ENCODE measurements at regions not wholly inside any gene's neighbourhood (a gene's known extent, or its start where the extent isn't known, plus 50 kb on each side); places are given as distances from the start of the nearest gene placed in this dataset.

DNA sequence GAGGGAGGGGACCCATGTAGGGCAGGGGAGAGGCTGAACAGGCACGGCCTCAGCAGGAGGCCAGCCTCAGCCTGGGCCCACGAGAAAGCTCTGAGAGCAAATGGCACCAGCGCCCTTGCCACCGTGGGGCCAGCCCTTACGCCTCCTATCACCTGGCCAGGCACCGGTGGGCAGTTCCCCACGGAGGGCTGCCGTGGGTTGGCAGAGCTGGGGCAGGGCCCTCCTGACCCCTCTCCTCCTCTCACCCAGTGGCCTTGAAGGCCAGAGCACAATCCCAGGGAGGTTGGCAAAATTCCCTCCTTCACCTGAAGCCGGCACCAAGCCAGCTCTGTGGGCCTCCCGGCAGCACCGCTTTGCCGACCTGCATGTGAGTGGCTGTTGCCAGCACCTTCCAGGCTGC is 53.1 kb upstream of the ENPP7 start:
- H3K4me1 ChIP-seq: no peaks in the 10 kb centered on the region
- H3K27ac ChIP-seq: no peak overlapping the region
- no peak for DNase-seq
- peaks cover 0 to 39% (median 9%) of the 10 kb centered on the region in 9 donors for H3K27me3 ChIP-seq
- no peaks in the 10 kb centered on the region for H3K36me3 ChIP-seq
- intact Hi-C loops (cut with DNase I): no loop called here
- no peak overlapping the region for H3K4me3 ChIP-seq
- no peak for ATAC-seq
- TF ChIP-seq POLR2A (IDR thresholded peaks at IDR 0.05): no peak
- TF ChIP-seq, protein P1, sequence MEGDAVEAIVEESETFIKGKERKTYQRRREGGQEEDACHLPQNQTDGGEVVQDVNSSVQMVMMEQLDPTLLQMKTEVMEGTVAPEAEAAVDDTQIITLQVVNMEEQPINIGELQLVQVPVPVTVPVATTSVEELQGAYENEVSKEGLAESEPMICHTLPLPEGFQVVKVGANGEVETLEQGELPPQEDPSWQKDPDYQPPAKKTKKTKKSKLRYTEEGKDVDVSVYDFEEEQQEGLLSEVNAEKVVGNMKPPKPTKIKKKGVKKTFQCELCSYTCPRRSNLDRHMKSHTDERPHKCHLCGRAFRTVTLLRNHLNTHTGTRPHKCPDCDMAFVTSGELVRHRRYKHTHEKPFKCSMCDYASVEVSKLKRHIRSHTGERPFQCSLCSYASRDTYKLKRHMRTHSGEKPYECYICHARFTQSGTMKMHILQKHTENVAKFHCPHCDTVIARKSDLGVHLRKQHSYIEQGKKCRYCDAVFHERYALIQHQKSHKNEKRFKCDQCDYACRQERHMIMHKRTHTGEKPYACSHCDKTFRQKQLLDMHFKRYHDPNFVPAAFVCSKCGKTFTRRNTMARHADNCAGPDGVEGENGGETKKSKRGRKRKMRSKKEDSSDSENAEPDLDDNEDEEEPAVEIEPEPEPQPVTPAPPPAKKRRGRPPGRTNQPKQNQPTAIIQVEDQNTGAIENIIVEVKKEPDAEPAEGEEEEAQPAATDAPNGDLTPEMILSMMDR (IDR thresholded peaks at IDR 0.05): no peak
- H3K9me3 ChIP-seq: peaks cover 0 to 19% (median 10%) of the 10 kb centered on the region in 12 donors
- WGBS, 4 donors: 59 to 73% (median 70%) methylated on average over 8 to 12 of the region's 12 CpGs

DNA sequence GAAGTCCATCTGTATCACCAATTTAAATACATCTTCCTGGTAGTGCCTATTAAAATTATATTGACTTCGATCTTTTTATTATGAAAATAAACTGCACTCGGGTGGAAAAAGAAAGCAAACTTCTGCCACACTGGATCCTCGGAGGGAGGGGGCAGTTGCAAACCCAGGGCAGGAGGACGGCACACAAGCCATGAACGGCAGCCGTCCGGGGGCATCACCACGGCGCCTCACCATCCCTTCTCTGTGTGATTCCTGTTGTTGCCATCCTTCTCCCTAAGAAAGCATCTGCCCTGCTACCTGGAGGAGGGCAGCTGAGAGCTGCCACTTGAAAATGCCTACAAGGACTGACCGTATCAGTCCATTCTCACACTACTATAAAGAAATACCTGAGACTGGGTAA is 53.9 kb upstream of the ENPP7 start:
- H3K27ac ChIP-seq: no peak overlapping the region
- H3K4me3 ChIP-seq: no peak overlapping the region
- no peaks in the 10 kb centered on the region for H3K36me3 ChIP-seq
- no peak for ATAC-seq
- intact Hi-C loops (cut with DNase I): no loop called here
- no peak for TF ChIP-seq POLR2A (IDR thresholded peaks at IDR 0.05)
- TF ChIP-seq, protein P1 (IDR thresholded peaks at IDR 0.05): no peak
- 81 to 87% (median 83%) methylated on average over 10 of the region's 10 CpGs for WGBS, 4 donors
- H3K4me1 ChIP-seq: no peaks in the 10 kb centered on the region
- no peak for DNase-seq
- H3K27me3 ChIP-seq: peaks cover 0 to 36% (median 6%) of the 10 kb centered on the region in 9 donors
- peaks cover 0 to 19% (median 10%) of the 10 kb centered on the region in 12 donors for H3K9me3 ChIP-seq

DNA sequence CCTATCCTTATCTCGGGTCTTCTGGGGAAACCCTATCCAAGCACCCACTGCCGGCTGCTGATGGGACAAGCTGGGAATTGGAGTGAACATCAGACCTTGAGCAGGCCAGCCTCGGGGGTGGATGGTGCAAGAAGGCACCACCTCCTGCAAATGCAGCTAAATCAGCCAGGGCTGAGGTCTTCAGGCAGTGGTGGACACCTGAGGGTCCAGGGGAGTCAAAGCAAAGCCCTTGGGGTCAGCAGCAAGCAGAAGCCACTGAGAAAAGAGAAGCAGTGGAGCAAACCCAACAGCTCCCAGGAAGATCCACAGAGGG is 55.4 kb upstream of the ENPP7 start:
- Histone ChIP-seq H3K4me3 (no peak overlapping the region), H3K27me3 (peaks cover 0 to 37% (median 3%) of the 10 kb centered on the region in 9 donors), H3K4me1 (no peaks in the 10 kb centered on the region), H3K27ac (no peak overlapping the region), H3K9me3 (peaks cover 0 to 19% (median 10%) of the 10 kb centered on the region in 12 donors), H3K36me3 (no peaks in the 10 kb centered on the region)
- ATAC-seq (no peak), DNase-seq (no peak)
- TF ChIP-seq, protein P1 (IDR thresholded peaks at IDR 0.05): no peak
- TF ChIP-seq POLR2A (IDR thresholded peaks at IDR 0.05): no peak
- 63 to 82% (median 79%) methylated on average over 1 to 3 of the region's 3 CpGs for WGBS, 4 donors
- intact Hi-C loops (cut with DNase I): no loop called here

DNA sequence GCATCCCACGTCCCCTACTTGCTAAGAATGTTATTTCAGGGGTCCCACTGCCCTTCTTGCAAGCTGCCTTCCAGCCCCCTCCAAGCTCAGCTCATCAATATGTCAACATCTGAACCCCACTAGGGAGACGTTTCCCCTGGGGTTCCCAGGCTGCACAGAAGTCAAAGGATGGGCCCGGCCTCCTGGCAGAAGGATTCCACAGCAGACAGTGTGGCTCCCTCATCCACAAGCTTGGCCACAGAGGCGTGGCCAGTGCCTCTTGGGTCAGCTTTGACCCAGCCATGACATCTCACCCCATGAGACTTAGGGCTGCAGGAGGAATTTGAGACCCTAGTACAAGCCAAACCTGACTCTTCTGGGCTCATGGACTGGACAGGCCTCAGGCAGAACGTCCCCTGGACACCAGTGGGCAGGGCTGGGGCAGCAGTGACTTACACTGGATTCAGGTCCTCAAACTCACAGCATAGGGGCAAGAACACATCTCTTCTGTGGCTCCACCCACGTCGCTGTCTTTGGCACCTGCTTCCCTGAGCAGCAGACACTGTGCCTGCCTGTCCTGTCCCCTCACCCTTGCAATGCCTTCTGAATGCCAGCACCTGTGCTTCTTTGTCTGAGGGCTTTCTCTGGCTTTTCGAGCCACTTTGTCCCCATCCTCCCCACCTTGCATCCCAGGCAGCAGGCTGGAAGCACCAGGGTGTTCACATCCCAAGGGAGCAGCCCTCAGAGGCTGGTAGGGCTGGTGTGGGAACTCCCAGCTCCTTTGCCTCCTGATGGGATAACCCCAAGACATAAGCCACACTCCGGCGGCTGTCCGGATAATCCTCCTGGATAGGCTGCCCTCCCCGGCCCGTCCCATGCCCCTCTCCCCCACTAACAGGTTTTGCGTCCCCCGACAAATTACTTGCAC is 56.0 kb upstream of the ENPP7 start:
- no peak for ATAC-seq
- no peaks in the 10 kb centered on the region for H3K36me3 ChIP-seq
- DNase-seq: no peak
- no peak overlapping the region for H3K27ac ChIP-seq
- H3K4me3 ChIP-seq: no peak overlapping the region
- no peaks in the 10 kb centered on the region for H3K4me1 ChIP-seq
- intact Hi-C loops (cut with DNase I): no loop called here
- TF ChIP-seq, protein P1 (IDR thresholded peaks at IDR 0.05): no peak
- no peak for TF ChIP-seq POLR2A (IDR thresholded peaks at IDR 0.05)
- peaks cover 0 to 37% (median 3%) of the 10 kb centered on the region in 9 donors for H3K27me3 ChIP-seq
- peaks cover 0 to 19% (median 10%) of the 10 kb centered on the region in 12 donors for H3K9me3 ChIP-seq
- 80 to 87% (median 81%) methylated on average over 13 to 15 of the region's 15 CpGs for WGBS, 4 donors

Measured in heart left ventricle (tissue), 16 donors.